HG02981 (cell line): ENCODE measurements at regions not wholly inside any gene's neighbourhood (a gene's known extent, or its start where the extent isn't known, plus 50 kb on each side); places are given as distances from the start of the nearest gene placed in this dataset.

Experiments
- ATAC-seq: cut with Tn5 transposase; IDR thresholded peaks from one replicate; pipeline ENCODE4 v1.9.1; 2021; ENCODE audit warnings: mild to moderate bottlenecking, moderate library complexity; ENCODE audit not compliant: unreplicated experiment

DNA sequence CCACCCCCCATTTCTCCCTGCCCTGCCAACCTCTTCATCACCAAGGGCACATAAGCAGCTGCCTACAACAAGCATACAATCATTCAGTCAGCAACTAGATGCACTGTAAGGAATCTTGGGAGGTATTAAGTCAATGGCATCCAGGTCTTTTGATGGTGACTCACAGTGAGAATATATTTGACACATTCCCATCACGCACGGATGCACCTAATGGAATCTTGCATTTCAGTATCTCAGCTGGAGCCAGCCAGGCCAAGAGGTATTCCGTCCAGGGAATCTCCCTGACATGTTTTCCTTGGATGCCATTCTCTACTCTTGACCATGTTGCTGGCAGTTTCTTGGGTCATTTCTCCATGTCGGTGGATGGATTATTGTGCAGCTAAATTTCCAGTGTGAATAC, 73.9 kb upstream of the CAPRIN2 start:
- no peak for ATAC-seq

DNA sequence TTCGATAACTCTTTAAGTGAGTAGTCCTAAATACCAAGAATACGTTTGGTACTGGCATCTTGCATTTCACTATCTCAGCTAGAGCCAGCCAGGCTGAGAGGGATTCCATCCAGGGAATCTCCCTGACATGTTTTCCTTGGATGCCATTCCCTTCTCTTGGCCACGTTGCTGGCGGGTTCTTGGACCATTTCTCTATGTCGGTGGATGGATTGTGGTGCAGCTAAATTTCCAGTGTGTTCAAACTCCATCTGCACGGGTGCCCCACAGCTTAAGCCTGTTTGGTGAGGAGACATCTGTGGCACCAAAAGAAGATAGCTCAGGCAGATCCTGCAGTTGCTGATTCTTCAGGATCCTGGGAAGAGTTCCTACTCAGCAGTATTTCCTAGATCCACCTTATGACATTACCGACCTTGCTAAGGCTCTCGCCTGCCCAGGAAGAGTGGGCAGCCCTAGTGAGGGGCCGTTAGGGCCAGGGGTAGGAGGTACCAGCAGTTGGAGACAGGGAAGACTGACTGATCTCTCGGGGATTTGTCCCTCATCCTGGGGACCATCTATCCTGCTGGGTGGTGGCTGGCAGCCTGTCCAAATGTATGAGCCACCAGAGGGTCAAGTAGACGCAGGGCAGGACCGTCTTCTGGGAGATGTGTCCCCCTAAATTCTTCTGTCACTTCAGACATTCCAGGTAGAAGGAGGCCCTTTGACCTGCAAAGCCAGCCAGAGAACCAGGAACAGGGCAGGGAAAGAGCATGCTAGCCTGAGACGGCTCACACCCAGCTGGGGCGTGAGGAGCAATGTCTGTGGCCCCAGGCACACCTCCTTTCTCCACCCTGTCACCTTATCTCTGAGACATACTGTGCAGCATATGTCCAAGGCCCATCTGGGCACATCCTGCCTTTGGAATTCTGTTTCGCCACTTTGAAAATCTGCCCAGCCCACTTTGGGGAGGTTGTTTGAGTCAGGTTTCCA, 72.6 kb upstream of the CAPRIN2 start:
- ATAC-seq: no peak

DNA sequence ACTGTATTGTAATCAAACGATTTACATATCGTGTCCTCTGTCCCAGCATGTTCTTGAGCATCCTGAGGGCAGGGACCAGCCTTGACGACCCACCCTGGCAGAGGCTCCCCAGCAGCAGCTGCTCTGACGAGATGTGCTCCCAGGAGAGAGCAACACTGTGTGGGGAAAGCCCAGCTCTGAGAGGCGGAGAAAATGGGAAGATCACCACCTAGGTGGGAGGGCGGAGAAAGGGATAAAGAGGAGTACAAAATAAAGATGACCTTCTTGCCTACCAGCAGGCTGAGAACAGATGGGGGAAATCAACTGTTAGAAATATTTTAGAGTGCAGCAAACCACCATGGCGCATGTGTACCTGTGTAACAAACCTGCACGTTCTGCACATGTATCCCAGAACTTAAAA, 71.5 kb upstream of the CAPRIN2 start:
- no peak for ATAC-seq

DNA sequence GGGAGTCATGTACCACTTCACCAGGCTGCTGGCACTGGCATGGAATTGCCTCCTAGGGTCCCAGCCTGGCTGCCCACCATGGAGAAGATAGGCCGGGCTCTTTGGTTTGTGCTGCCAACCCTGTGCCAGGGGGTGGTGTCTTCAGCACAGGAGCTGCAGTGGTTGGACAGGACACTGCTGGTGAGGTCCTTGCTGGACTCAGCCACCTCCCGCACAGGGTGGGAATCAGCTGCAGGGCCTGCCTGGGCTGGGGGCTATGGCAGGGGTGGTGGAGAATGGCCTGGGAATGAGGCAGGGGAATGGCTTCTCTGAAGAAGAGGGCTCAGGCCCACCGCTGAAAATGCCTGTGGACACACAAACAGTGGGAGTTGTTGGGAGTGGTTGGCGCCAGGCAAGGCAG, 70.6 kb upstream of the CAPRIN2 start:
- ATAC-seq: no peak

DNA sequence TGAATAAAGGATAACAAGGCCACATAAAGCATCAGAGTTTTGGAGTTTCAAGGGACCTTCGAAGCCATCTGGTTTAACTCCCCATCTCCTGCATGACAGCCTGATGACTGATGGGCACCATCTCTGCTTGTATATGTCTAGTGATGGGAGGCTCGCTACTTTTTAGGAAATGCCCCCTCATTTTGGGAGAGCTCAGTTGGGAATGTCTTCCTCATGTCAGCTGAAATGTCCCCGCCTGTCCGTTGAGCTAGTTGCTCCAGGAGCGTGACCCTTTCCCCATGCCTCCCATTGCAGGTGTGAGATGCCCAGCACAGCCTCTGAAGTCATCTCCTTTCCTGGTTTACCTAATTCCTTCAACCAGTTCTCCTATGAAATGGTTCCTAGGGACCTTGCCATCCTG, 69.6 kb upstream of the CAPRIN2 start:
- no peak for ATAC-seq

DNA sequence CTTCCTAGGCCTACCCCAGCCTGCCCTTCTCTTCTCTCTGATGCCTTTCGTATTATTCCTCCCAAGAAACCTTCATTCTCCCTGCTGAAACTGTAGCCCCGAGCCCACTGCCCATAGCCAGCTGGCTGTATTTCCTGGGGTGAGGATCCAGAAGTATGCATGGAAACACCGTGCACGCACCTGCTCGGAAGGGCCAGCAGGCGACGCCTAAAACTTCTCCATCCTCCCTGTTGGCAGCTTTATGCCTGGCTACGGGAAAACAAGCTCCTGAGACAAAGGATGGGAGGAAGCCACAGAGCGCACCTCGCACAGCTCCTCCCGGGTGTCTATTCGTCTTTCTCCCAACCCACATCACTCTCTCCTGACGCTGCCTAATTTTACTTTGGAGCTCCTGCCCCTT, 69.0 kb upstream of the CAPRIN2 start:
- no peak for ATAC-seq

DNA sequence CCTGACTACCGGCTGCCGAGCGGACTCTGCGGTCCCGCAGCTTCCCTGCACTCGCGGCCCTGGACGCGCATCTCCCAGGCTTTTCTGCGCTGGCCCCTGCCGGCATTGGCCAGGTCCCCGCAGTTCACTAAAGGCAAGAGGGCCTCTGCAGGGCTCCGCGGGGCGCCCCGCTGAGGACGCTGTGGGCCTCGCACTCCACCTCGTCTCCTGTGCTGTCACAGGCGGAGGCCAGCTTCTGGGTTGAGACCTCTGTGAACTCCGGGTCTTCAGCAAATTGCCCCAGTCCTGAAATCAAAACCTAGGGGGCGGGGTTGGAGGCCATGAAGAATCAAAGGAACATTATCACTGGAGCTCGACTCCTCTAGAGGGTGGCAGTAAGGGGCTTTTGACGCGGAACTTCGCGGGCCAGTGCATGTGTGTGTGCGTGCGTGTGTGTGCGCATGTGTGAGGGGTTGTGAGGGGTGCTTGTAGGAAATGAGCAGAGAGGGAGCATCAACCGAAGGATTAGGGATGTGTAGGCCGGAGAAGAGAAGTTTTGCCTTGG, 68.5 kb upstream of the CAPRIN2 start:
- peak; percentile 35 for ATAC-seq

DNA sequence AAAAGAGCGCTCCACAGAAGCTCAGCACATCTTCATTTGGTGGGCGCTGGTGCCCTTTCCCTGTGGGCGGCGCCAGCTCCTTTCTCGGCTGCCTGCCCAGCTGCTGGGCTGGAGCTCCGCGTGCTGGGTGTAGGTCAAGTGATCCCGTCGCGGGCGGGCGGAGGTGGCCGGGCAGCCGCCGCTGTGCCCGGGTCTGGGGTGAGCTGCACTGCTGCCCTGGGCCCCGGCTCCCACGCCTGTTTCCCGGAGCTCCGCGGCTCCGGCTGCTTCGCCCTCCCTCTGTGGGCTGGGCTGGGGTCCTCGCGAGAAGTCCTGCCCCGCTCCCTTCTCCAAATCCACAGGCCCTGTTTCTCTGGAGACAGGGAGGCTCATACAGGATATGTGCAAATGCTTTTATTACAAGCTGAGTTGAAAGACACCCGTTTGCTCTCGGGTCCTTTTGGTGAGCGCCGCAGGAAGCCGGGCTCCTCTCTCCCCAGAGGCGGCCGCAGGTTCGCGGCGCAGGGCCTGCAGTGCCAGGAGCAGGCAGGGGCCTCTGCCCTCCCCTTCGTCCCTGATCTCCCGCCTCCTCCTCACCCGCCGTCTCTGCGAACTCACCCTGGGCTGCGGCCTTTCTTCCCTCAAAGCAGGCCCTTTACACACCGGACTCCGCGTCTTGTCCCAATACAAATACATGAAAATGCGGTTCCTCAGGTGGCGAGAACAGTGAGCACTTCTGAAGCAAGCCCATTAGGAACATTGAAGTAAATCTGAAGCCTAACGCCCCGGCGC, 67.8 kb upstream of the CAPRIN2 start:
- ATAC-seq: peak; percentile 58

DNA sequence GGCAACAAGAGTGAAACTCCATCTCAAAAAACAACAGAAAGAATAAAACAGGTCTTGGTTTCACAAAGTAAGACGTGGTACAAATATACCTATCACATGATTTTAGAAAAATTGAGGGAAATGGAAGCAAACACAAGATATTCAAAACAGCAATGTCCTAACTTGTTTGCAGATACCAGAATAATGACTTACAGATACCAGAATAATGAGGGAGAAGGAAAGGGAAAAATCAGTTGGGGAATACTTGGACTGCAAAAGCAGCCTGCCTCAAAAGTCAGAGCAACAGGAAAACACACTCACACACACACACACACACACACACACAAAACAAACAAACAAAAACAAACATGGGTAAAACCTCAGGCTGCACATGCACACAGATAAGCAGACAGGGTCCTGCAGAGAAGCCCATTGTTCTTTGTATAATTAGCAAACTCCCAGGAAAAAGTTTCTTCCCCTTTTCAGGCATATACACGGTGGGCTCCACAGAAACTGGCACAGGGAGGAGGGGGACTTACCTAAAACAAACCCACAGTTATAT, 65.7 kb upstream of the CAPRIN2 start:
- no peak for ATAC-seq

DNA sequence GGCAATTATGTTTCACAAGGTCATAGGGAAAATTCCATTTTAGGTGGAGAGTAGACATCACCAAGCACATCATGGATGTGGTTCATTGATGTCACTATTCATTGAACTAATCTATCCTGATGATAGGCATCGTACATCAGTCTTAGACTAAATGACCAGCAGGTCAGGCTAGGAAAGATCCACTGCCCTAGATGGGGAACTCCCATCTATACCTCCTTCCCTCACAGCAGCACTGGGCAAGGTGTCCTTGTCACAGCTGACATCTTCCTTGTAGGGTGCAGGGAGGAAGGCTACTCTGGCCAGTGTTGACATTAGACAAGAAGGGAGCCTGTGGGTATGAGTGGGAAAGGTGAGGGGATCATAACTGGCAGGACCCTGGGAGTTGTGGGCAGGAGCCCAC, 63.8 kb upstream of the CAPRIN2 start:
- no peak for ATAC-seq

DNA sequence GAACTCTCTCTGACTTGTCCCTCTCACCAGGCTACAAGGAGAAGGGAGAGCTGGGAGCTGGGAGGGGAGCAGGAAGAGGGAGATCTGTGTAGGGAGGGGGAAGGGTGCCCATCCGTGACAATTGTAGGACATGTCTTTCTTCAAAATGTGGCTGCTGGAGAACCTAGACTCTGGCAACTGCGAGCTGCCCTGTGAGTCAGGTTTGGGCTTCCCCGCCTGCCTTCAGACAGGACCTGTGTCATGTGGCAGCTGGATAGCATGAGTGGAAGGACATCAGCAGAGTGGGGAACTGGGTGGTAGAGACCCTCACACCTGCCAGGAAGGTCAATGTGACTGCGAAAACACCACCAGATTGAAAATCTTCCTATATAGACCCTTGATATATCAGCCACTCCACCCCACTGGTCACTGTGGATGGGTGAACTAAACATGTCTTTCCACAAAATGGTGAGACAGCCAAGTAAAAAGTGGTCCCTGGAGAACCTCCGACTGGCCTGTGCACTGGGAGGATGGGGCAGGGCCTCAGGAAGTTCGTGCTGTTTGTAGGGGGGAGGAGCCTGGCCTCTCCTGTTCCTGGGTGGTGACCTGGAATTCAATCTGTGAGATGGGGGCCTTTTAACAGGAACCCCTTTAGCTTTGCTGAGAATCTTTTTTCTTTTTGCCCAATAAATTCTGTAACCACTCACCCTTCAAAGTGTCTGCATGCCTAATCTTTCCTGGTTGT, 62.2 kb upstream of the CAPRIN2 start:
- ATAC-seq: no peak

DNA sequence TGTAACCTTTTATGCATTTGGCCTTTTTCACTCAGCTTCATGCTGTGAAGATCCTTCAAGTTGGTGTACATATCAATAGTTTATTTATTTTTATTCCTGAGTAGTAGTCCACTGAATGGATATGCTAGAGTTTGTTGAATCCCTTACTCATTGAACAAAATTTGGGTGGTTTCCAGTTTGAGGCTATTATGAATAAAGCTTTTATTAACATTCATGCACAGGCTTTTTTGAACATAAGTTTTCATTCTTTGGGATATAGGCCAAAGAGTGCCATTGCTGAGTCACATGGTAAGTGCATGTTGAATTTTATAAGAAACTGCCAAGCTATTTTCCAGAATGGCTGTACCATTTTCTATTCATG, 59.5 kb upstream of the CAPRIN2 start:
- ATAC-seq: no peak

DNA sequence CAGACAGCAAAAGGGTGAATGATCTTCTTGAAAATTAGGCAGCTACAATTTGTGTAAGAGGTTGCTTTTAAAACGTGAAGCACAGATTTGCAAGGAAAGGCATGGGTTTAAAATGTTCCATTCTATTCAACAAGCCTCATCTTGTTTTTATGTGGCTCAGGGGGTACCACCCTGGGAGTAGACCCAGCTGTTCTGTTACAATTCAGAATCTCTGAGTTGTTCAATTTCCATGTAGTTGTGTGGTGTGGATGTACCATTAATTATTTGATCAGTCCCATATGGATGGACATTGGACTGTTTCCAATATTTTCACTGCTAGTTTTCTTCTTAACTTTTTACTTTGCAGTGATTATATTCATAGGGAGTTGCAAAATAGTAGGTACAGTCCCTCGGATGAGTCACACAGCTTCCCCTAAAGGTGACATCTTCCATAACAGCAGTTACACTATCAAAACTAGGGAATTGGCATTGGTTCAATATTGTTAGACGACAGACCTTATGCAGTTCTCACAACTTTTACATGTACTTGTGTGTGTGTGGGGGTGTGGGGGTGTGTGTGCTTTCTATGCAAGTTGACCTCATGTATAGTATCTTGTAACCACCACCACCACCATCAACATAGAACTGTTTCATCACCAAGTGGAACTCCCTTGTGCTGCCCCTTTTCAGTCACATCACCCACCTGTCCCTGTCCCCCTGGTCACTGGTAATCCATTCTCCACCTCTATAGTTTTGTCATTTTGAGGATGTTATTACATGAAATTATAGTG, 59.0 kb upstream of the CAPRIN2 start:
- ATAC-seq: no peak

DNA sequence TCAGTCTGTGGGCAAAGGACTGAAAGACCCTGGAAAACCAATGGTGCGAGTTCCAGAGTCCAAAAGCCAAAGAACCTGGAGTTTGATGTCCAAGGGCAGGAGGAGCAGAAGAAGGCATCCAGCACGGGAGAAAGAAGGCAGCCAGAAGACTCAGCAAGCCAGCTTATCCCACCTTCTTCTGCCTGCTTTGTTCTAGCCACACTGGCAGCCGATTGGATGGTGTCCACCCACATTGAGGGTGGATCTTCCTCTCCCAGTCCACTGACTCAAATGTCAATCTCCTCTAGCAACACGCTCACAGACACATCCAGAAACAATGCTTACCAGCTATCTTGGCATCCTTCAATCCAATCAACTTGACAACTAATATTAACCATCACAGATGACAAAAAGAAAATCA, 57.2 kb upstream of the CAPRIN2 start:
- ATAC-seq: no peak

DNA sequence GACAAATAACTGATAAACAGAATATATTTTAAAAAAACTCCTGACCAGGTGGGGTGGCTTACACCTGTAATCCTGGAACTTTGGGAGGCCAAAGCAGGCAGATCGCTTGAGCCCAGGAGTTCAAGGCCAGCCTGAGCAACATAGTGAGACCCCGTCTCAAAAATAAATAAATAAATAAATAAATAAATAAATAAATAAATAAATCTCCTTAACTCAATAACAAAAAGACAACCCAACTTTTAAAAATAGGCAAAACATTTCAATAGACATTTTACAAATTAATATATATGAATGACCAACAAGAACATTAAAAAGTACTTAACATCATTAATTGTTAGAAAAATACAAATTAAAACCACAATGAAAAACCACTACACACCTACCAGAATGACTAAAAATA, 56.2 kb upstream of the CAPRIN2 start:
- ATAC-seq: no peak

DNA sequence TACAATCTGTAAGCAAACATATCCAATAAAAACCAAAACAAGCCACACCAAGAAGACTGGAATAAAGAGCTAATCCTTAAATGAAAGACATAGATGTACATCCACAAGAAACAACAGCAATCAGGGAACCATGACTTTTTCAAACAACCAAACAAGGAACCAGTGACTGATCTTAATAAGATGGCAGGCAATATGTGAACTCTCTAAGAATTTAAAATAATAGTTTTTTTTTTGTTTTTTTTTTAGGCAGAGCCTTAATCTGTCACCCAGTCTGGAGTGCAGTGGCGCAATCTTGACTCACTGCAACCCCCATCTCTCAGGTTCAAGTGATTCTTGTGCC, 52.9 kb upstream of the CAPRIN2 start:
- ATAC-seq: no peak

DNA sequence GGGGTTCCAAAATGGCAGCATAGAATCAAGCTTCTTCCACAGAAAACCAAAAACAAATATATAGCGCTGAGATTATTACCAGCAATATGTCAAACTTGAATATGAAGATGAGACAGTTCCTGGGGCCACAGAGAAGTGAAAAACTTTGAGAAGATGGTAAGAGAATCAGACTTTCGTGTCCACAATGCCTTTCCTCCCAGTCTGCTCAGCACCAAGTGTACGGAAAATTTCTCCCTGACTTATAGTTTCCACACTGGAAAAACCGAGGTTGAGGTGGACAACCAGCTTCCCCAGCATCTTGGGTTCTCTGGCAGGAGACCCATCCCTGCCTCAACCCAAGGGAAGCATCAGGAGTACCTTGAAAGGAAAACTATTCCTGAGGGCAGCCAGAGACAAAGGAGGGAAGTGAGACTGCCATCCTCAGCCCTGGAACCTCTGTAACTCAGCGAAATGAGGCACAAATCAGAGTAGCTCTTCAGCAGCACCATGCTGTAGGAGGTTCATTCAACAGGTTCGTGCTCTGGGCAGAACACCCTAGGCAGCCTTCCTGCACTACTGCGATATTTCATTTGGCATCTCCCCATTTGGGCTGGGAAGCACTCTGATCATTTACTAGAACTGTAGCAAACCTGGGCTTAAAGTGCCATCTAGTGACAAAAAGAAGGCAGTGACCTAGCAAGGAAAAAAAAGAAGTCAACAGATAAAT, 52.4 kb upstream of the CAPRIN2 start:
- ATAC-seq: peak; percentile 73

DNA sequence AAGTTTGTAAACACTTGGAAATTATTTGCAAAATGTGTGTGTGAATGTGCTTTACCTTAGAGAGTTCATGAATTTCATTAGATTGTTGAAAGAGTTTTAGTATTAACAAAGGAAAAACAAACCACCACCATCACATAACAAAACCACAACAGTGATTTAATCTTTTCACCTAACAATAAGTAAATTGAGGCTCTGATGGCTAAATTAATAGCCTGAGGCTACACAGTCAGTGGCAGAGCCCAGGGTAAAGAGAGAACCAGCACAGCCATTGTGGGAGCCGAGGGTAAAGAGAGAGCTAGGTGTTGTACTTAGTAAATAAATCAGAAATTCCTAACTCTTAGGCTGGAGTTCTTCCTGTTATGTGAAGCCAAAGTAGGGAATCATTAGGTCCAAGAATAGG, 51.2 kb upstream of the CAPRIN2 start:
- ATAC-seq: no peak
